Keratinocyte (primary cell): ENCODE measurements at regions not wholly inside any gene's neighbourhood (a gene's known extent, or its start where the extent isn't known, plus 50 kb on each side); places are given as distances from the start of the nearest gene placed in this dataset.

Source experiments
- EZH2 ChIP-seq: IDR thresholded peaks from one replicate; pipeline ENCODE4 v1.6.1; 2012; ENCODE audit warnings: inconsistent platforms, mild to moderate bottlenecking, low read length, moderate library complexity
- TF ChIP-seq, protein P1 (sequence below), 3 experiments: IDR thresholded peaks in 1 of 3; conservative IDR thresholded peaks in 1 of 3; optimal IDR thresholded peaks in 1 of 3; 2 replicates in 2 of 3; 3 replicates in 1 of 3; pipeline versions ENCODE3 to v1.5.1; 2011; ENCODE audit warnings: low read length in 3 of 3, mild to moderate bottlenecking in 3 of 3, moderate library complexity in 2 of 3, control low read depth in 1 of 3, inconsistent platforms in 1 of 3; ENCODE audit not compliant: insufficient read depth in 2 of 3; ENCODE audit errors: extremely low read depth in 1 of 3

DNA sequence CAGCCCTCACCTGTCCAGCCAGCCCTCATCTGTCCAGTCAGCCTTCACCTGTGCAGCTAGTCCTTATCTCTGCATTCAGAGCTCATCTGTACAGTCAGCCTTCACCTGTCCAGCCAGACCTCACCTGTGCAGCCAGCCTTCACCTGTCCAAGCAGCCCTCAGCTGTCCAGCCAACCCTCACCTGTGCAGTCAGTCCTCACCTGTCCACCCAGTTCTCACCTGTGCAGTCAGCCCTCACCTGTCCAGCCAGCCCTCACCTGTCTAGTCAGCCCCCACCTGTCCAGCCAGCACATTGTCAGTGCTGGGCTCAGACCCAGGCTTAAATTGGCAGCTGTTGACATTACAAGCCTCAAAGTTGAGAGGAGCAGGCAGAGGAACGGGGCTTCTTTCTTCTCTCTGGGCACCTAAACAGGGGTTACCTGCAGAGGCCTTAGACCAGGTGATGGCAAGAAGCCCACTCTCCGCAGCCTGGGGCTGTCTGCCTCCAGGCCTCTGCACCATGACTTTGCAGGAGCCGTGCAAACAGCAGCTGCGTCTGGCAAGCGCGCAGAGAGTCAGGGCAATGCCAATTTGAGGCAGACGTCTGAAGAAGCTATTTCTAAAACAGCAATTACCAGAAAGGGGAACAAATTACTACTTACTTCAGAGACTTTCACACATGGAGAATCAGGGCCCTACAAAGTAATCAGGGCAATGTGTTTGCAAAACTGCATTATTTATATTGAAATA lies 506.1 kb downstream of the NPHP4 start:
- TF ChIP-seq, protein P1, sequence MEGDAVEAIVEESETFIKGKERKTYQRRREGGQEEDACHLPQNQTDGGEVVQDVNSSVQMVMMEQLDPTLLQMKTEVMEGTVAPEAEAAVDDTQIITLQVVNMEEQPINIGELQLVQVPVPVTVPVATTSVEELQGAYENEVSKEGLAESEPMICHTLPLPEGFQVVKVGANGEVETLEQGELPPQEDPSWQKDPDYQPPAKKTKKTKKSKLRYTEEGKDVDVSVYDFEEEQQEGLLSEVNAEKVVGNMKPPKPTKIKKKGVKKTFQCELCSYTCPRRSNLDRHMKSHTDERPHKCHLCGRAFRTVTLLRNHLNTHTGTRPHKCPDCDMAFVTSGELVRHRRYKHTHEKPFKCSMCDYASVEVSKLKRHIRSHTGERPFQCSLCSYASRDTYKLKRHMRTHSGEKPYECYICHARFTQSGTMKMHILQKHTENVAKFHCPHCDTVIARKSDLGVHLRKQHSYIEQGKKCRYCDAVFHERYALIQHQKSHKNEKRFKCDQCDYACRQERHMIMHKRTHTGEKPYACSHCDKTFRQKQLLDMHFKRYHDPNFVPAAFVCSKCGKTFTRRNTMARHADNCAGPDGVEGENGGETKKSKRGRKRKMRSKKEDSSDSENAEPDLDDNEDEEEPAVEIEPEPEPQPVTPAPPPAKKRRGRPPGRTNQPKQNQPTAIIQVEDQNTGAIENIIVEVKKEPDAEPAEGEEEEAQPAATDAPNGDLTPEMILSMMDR (optimal IDR thresholded peaks at IDR 0.05 in 1 of 3, IDR thresholded peaks at IDR 0.05 in 1 of 3, conservative IDR thresholded peaks at IDR 0.05 in 1 of 3; ENCODE audit: extremely low read depth in 1 of 3, insufficient read depth in 2 of 3, low read length in 3 of 3): no peak
- no peak for TF ChIP-seq EZH2
